ENCODE measurements at regions not wholly inside any gene's neighbourhood (a gene's known extent, or its start where the extent isn't known, plus 50 kb on each side); places are given as distances from the start of the nearest gene placed in this dataset.

DNA sequence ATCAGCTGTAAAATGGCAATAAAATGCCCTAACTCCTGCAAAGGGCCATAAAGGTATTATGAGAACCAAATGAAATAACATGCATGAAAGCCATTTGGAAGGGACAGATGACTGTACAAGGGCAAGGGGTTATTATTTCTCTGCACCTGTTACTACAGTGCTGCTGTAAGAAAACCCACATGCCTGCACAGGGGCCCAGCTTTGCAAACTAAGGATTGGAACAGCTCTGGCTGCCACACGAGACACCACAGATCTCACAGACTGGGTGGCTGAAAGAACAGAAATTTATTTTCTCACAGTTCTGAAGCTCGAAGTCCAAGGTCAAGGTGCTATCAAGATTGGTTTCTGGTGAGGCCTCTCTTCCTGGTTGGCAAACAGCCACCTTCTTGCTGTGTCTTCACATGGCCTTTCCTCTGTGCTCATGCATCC, 409.0 kb upstream of the NRP1 start:
- DNase-seq (ENCODE audit: low read depth in 2 of 2), result no peak

DNA sequence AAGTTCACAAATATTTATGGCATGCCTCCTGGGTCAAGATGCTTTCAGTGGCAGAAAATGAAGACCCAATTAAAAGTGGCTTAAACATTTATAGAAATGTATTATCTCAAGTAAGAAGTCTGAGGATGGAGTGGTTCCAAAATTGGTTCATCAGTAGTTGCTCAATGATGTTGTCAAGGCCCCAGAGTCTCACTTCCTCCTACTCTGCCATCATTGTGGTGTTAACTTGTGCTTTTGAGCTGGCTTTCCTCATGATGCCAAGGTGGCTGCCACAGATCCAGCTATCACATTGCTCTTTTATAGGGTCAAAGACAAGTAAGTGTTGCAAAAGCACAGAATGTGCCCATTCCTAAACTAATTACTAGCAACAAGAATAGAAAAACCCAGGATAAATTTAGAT, 404.6 kb upstream of the NRP1 start:
- DNase-seq (ENCODE audit: low read depth in 2 of 2), result no peak

DNA sequence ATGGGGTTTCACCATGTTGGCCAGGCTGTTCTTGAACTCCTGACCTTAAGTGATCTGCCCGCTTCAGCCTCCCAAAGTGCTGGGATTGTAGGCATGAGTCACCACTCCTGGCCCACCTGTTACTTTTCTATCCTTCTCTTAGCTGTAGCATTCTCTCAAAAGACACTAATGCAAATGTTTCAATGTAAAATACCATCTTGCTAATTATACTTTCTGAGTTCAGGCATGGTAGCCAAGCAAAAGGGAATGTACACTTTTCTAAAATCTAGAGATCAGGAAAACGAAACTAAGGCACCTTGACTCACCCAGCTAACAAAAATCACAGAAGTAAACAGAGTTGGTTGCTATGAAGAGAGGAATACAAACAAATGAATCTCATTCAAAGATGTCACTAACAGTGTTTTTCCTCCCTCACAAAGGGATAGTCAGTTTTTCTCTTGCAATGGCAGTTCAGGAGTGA, 401.0 kb upstream of the NRP1 start:
- DNase-seq (ENCODE audit: low read depth in 2 of 2), result no peak

DNA sequence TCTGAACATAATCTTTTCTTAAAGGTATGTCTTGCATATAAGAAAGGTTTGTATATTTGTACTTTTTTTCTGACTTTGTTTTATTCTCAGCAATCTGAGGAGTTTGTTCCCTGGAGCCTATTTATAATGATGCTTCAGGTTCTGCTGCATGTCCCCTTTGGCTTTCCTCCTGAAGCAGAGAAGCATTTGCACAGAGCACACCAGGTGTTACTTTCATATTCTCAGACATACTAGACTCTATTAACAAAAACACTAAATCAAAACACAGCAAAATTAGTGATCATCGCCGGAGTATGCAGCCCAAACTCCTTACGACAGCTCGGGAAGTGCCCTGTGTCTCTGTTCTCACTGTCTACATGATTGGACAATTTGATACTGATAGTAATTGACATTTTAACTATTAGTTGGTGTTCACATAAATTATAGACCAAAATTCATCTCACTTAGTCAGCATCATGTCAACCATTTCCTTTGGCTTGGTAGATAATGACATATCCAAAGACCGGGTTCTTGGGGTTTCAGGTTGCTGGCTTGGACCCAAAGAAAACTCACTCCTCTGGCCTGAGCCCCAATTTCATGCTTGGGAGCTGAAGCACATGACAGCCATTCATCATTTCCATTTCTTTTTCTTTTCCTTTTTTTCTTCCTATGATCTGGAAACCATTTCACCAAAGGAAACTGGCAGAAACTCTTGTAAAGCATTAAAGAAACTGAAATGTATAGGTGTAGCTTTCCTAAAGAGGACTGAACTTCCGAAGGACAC, 400.1 kb upstream of the NRP1 start:
- no peak for DNase-seq (ENCODE audit: low read depth in 2 of 2)

DNA sequence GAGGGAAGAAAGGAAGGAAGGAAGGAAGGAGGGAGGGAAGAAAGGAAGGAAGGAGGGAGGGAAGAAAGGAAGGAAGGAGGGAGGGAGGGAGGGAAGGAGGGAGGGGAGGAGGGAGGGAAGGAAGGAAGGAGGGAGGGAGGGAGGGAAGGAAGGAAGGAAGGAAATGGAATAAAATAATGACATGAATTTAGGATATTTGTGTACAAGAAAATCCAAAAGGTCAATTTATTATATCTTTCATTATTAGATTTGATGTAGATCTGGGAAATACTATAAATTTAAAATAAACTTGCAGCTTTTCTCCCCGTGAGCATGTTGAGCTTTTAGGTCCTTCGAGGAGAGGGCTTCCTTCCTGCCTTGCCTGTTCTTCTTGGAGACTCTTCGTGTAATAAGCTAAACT, 398.6 kb upstream of the NRP1 start:
- no peak for DNase-seq (ENCODE audit: low read depth in 2 of 2)

DNA sequence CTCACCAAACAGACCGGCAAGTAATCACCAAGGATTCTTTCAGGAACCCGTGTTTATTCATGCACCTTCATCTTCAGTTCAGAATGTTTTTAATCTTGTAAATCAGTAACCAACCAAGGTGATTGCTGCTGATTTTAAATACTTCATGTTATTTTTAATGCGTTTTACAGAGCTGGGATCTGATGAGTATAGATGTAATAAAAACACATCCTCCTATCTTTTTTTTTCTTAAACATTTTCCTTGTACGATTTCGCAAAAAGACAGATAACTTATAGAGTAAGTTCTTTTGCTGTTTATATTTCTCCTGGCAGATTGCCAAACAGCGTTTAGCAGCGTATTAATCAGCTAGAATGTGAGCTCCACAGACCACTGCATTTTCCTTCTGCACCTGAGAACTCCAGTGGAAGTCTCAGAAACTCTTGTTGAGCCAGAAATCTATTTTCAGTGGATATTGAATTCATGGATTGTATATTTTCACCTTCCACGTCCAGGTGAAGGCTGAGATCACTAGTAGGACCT, 397.8 kb upstream of the NRP1 start:
- DNase-seq (ENCODE audit: low read depth in 2 of 2), result no peak

- no peak for DNase-seq (ENCODE audit: low read depth in 2 of 2)
Observed at GRCh38 chr10:33731322-33731721, 396.9 kb upstream of the NRP1 start.

- no peak for DNase-seq (ENCODE audit: low read depth in 2 of 2)
Observed at GRCh38 chr10:33725430-33725829, 391.0 kb upstream of the NRP1 start.

DNA sequence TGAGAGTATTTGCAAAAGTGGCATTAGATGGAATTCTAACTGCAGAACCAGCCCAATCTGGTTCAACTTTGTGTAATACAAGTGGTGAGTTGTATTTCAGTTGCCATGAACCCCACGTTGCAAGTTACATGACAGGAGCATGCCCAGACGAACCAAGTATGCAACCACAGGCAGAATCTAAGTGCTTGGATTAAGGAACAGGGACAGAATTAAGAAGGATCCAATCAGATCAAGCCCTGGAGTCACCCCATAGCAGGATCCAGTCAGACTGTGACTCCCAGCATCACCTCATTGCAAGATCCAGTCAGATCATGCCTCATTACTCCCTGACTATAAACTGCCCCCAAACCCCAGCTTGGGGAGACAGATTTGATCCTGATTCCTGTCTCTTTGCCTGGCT, 388.7 kb upstream of the NRP1 start:
- no peak for DNase-seq (ENCODE audit: low read depth in 2 of 2)

DNA sequence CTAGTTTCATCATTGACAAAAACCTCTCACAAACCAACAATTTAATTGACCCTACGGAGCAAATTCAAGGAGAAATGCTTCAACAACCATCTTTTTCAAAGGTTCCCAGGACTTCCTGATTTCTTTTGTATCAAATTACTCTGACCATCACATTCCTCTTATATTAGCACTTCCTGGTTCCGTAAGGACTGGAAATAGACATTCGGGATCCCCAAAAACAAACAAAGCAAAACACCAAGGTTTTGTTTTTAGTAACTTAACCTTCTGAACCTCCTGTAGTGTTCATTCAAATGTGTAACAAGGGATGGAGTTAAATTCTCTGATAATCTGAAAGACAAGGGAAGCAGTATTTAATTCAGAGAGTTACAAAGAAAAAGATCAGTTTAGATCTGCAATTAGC, 387.6 kb upstream of the NRP1 start:
- no peak for DNase-seq (ENCODE audit: low read depth in 2 of 2)

GRCh38 chr10:33721509-33721908, 387.0 kb upstream of the NRP1 start:
- no peak for DNase-seq (ENCODE audit: low read depth in 2 of 2)

GRCh38 chr10:33720161-33720560, 385.7 kb upstream of the NRP1 start:
- no peak for DNase-seq (ENCODE audit: low read depth in 2 of 2)

- DNase-seq (ENCODE audit: low read depth in 2 of 2), result no peak
Observed at GRCh38 chr10:33719005-33719703, 384.7 kb upstream of the NRP1 start.

DNA sequence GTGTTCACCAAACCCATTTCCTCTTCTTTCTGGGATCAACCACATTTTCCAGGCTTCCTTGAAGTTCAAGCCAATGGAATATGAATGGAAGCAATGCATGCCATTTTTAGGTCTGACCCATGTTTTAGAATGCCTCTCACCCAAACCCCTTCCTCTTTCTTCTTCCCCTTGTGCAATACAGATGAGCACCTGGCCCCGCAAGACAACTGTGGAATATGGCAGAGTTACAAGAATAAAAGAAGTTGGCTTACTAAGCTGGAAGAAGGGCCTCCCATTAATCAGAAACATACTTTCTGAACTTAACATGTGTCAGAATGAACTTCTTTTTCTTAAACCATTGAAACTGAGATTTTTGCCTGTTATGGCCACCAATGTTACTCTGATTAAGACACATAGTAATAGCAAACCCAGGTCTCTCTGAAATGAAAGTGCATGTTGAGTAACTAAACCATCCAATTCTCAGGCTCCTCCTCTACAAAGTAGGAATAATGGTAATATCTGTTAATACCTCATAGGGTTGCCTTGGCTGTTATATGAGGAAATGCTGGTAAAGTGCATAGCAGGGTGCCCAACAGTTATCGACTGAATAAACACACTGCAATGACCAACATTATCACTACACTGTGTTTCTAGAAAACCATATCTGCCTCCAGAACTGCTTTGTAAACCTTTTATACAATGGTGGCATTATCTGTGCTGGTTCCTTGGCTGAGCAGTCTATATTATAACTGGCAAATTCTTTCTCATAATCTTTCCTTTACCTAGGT, 382.2 kb upstream of the NRP1 start:
- DNase-seq (ENCODE audit: low read depth in 2 of 2), result no peak

- no peak for DNase-seq (ENCODE audit: low read depth in 2 of 2)
Observed at GRCh38 chr10:33715303-33715975, 381.0 kb upstream of the NRP1 start.

DNA sequence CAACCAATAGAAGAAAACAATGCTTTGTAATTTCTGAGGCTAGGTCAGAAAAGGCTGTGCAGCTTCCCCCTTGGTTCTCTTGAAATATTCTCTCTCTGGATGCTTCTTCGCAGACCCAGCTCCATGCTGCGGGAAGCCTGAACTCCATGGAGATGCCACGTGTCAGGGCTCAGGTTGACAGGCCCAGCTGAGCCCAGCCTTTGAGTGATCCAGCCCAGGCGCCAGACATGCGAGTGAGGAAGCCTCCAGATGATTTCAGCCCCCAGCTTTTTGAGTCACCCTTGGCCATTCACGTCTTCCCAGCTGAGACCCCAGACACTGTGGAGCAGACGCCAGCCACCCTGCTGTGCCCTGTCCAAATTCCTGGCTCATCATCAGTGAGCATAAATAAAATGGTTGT, 378.4 kb upstream of the NRP1 start:
- no peak for DNase-seq (ENCODE audit: low read depth in 2 of 2)

GRCh38 chr10:33710006-33710405, 375.5 kb upstream of the NRP1 start:
- DNase-seq (ENCODE audit: low read depth in 2 of 2), result no peak

- no peak for DNase-seq (ENCODE audit: low read depth in 2 of 2)
Observed at GRCh38 chr10:33709008-33709753, 374.7 kb upstream of the NRP1 start.

- no peak for DNase-seq (ENCODE audit: low read depth in 2 of 2)
Observed at GRCh38 chr10:33708561-33708960, 374.1 kb upstream of the NRP1 start.

DNA sequence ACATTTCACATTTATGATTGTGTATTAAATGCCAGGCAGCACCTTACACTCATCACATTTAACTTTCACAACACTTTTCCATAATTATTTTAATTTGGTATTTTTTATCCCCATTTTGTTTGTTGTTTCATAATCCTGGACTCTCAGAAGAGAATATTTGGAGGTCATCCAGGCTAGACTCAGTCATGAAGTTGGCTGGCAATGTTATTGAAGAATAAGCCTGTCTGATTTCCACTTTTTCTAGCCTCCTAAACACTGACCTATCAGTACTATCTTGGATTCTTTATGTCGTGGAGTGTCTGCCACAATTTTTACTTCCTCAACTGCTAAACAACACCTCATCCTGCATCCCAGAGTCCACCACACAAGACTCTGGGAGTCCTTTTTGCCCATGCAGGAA, 372.3 kb upstream of the NRP1 start:
- no peak for DNase-seq (ENCODE audit: low read depth in 2 of 2)

- no peak for DNase-seq (ENCODE audit: low read depth in 2 of 2)
Observed at GRCh38 chr10:33706191-33706590, 371.7 kb upstream of the NRP1 start.
